Smooth muscle cell (in vitro differentiated cells): ENCODE measurements at regions not wholly inside any gene's neighbourhood (a gene's known extent, or its start where the extent isn't known, plus 50 kb on each side); places are given as distances from the start of the nearest gene placed in this dataset.
A peak's percentile ranks its signal among the peaks of the same experiment; 100 is the strongest.
"Not testable (repeated sequence)": the region's sequence is repeated elsewhere in the genome, so short reads cannot be mapped to it uniquely, and the experiment has no call there.

ENCODE experiments used
- DNase-seq: peaks from one replicate; lab custom pipeline; 2025; ENCODE audit not compliant: unreplicated experiment; lab: John Stamatoyannopoulos, UW
- H2AFZ ChIP-seq: fragments of 200-600 bp; sonication (generic); 2 replicates; pipeline ENCODE4 v1.6.0; 2016; ENCODE audit warnings: antibody characterized with exemption, low read depth, mild to moderate bottlenecking
- H3F3A ChIP-seq: fragments of 200-600 bp; sonication (generic); 2 replicates; pipeline ENCODE4 v1.6.0; 2017; ENCODE audit warnings: antibody characterized with exemption, low read depth
- H3K27ac ChIP-seq: fragments of 200-600 bp; sonication (generic); 2 replicates; pipeline ENCODE4 v1.5.1; 2016; ENCODE audit warnings: low read depth, mild to moderate bottlenecking
- H3K27me3 ChIP-seq: fragments of 200-600 bp; sonication (generic); 2 replicates; pipeline ENCODE4 v1.6.1; 2016; ENCODE audit warnings: low read depth, mild to moderate bottlenecking
- H3K36me3 ChIP-seq: fragments of 200-600 bp; sonication (generic); 2 replicates; pipeline ENCODE4 v1.5.1; 2016; ENCODE audit warnings: low read depth
- H3K4me1 ChIP-seq: fragments of 200-600 bp; sonication (generic); 2 replicates; pipeline ENCODE4 v1.5.1; 2016; ENCODE audit warnings: low read depth
- H3K4me2 ChIP-seq: fragments of 200-600 bp; sonication (generic); 2 replicates; pipeline ENCODE4 v1.6.0; 2016; ENCODE audit warnings: mild to moderate bottlenecking
- H3K4me3 ChIP-seq: fragments of 200-600 bp; sonication (generic); 2 replicates; pipeline ENCODE4 v1.5.1; 2016; ENCODE audit warnings: mild to moderate bottlenecking
- H3K79me2 ChIP-seq: fragments of 200-600 bp; sonication (generic); 2 replicates; pipeline ENCODE4 v1.6.0; 2016; ENCODE audit warnings: low read depth, mild to moderate bottlenecking
- H3K9ac ChIP-seq: fragments of 200-600 bp; sonication (generic); 2 replicates; pipeline ENCODE4 v1.6.0; 2016; ENCODE audit warnings: low read depth
- H3K9me3 ChIP-seq: fragments of 200-600 bp; sonication (generic); replicated peaks from 2 replicates; pipeline ENCODE4 v1.5.1; 2016; ENCODE audit warnings: low read depth
- H4K20me1 ChIP-seq: fragments of 200-600 bp; sonication (generic); 2 replicates; pipeline ENCODE4 v1.6.0; 2016; ENCODE audit warnings: low read depth
- CTCF ChIP-seq: fragments of 200-600 bp; sonication (generic); IDR thresholded peaks from 2 replicates; pipeline ENCODE4 v1.5.1; 2017; ENCODE audit warnings: borderline replicate concordance, mild to moderate bottlenecking, antibody characterized with exemption; ENCODE audit not compliant: insufficient read depth, poor library complexity, severe bottlenecking
- WGBS: methylation state at CpG from one replicate; pipeline ENCODE4 v1.1.7; 2016; ENCODE audit warnings: low lambda C conversion rate; 5-methylcytosine and 5-hydroxymethylcytosine counted together

DNA sequence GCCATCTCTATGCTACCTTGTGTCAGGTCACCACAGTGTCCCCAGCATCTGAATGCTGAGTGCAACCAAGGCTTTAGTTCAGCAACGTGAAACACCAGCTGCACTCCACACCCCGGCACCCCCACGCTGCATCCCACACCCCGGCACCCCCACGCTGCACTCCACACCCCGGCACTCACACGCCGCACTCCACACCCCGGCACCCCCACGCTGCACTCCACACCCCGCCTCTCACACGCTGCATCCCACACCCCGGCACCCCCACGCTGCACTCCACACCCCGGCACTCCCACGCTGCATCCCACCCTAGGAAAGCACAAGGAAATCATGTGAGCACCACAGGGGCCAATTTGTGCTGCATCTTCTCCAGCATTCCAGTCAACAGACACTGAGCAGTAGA, 199.8 kb upstream of the FRG1 start:
- Histone ChIP-seq H3K4me3 (no peak overlapping the region), H3F3A (peaks cover 6% of the 10 kb centered on the region), H3K79me2 (no peaks in the 10 kb centered on the region), H3K9me3 (no peaks in the 10 kb centered on the region), H3K36me3 (no peaks in the 10 kb centered on the region), H4K20me1 (no peaks in the 10 kb centered on the region), H3K27me3 (no peaks in the 10 kb centered on the region), H3K27ac (peak overlapping the region; percentile 73), H3K9ac (no peak overlapping the region), H2AFZ (no peak overlapping the region), H3K4me1 (no peaks in the 10 kb centered on the region), H3K4me2 (no peak overlapping the region)
- DNase-seq = no peak
- no peak for TF ChIP-seq CTCF
- WGBS = 79% methylated on average over 5 of the region's 16 CpGs

DNA sequence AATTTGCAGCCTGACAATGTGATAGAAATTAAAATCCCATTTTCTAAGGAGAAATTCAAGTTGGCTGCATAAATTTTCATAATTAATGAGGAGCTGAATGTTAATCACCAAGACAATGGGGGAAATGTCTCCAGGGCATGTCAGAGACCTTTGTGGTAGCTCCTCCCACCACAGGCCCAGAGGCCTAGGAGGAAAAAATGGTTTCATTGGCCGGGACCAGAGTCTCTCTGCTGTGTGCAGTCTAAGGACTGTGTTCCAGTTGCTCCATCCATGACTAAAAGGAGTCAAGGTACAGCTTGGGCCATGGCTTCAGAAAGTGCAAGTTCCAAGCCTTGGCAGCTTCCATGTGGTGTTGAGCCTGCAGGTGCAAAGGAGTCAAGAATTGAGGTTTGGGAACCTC, 187.6 kb upstream of the FRG1 start:
- not testable (repeated sequence) for H3K36me3 ChIP-seq, H3F3A ChIP-seq, H3K27ac ChIP-seq, H3K9me3 ChIP-seq, H3K4me1 ChIP-seq, H3K79me2 ChIP-seq, H3K4me3 ChIP-seq, H3K4me2 ChIP-seq, H3K27me3 ChIP-seq, H2AFZ ChIP-seq, DNase-seq, H4K20me1 ChIP-seq, H3K9ac ChIP-seq
- WGBS = 92% methylated on average over 1 of the region's 1 CpG

- no peak overlapping the region for H2AFZ ChIP-seq
- no peaks in the 10 kb centered on the region for H3K79me2 ChIP-seq
- no peaks in the 10 kb centered on the region for H3F3A ChIP-seq
- H3K9me3 ChIP-seq = no peaks in the 10 kb centered on the region
- H4K20me1 ChIP-seq = no peaks in the 10 kb centered on the region
- no peaks in the 10 kb centered on the region for H3K27me3 ChIP-seq
- WGBS = 65% methylated on average over 3 of the region's 3 CpGs
- TF ChIP-seq CTCF = no peak
- no peaks in the 10 kb centered on the region for H3K36me3 ChIP-seq
- DNase-seq = no peak
- H3K9ac ChIP-seq = no peak overlapping the region
- no peaks in the 10 kb centered on the region for H3K4me1 ChIP-seq
- no peak overlapping the region for H3K4me2 ChIP-seq
- H3K27ac ChIP-seq = no peak overlapping the region
- no peak overlapping the region for H3K4me3 ChIP-seq
These were observed 177.1 kb upstream of the FRG1 start for GRCh38 chr4:189763583-189763982.

DNA sequence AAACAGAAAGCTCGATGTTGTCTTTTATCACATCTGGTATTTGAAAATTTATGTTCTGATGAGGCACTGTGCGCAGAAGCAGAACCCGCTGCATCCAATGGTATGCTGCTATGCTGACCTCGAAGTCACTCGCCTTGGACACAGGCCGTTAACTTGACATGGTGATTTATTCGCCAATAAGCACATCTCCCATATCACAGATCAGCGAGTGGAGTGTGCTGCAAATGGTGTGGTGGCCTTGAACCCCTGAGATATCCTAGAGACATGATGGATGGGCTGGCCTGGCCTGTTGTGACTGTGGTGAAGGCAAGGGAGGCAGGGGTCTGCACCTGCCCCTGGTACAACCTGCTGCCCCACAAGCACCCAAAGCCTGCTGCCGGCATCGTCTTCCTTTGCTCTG, 175.4 kb upstream of the FRG1 start:
- Histone ChIP-seq H3F3A (no peaks in the 10 kb centered on the region), H3K27me3 (no peaks in the 10 kb centered on the region), H3K4me3 (no peak overlapping the region), H3K27ac (no peak overlapping the region), H3K9me3 (no peaks in the 10 kb centered on the region), H2AFZ (no peak overlapping the region), H3K4me1 (no peaks in the 10 kb centered on the region), H3K9ac (no peak overlapping the region), H4K20me1 (no peaks in the 10 kb centered on the region), H3K36me3 (no peaks in the 10 kb centered on the region), H3K4me2 (no peak overlapping the region), H3K79me2 (no peaks in the 10 kb centered on the region)
- 85% methylated on average over 10 of the region's 10 CpGs for WGBS
- no peak for DNase-seq
- TF ChIP-seq CTCF = no peak
